Gastrocnemius medialis (tissue), 4 donors: ENCODE measurements at regions not wholly inside any gene's neighbourhood (a gene's known extent, or its start where the extent isn't known, plus 50 kb on each side); places are given as distances from the start of the nearest gene placed in this dataset.

Experiments used
- POLR2A ChIP-seq, 2 donors: fragments of 450-650 bp; IDR thresholded peaks; one replicate each; pipeline ENCODE4 v1.6.1; 2017; ENCODE audit warnings: antibody characterized with exemption in 2 of 2, mild to moderate bottlenecking in 2 of 2, moderate library complexity in 2 of 2
- TF ChIP-seq, protein P1 (sequence below), 5 experiments: fragments of 450-650 bp in 3 of 5; fragments of 200-600 bp in 2 of 5; sonication (generic) in 2 of 5; IDR thresholded peaks in 4 of 5; conservative IDR thresholded peaks in 1 of 5; 1 replicate in 4 of 5; 2 replicates in 1 of 5; pipeline ENCODE4 v1.5.1; 2016 to 2019; ENCODE audit warnings: antibody characterized with exemption in 5 of 5, mild to moderate bottlenecking in 3 of 5, moderate library complexity in 3 of 5

DNA sequence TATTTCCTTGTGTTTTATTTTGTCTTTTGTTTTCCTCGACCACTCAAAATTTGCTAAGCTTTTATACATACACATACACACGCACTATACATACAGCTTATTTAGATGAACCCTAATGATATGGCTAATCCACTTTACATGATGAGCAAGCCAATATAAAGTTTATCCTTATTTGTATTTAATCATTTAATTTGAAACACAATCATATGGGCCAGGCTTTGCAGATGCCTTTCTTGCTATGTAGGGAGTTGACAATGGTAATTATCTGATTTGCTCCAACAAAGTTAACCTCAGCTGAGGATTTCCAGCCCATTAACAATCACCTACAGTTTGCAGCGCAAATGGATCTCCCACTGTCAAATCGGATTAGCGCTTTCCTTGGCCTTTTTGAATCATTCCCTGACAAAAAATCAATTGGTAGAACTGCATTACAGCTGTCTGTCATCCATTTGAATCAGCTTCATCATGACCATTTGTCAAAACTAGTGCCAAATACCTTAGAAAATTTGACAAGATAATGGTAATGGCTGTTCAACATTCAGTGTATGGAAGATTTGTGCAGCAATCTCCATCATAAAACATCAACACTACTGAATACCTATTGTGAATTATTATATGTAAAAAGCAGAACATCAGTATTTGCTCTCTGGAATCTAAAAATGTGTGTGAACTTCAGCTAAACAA, 352.6 kb downstream of the MRPL39 start:
- TF ChIP-seq, protein P1, sequence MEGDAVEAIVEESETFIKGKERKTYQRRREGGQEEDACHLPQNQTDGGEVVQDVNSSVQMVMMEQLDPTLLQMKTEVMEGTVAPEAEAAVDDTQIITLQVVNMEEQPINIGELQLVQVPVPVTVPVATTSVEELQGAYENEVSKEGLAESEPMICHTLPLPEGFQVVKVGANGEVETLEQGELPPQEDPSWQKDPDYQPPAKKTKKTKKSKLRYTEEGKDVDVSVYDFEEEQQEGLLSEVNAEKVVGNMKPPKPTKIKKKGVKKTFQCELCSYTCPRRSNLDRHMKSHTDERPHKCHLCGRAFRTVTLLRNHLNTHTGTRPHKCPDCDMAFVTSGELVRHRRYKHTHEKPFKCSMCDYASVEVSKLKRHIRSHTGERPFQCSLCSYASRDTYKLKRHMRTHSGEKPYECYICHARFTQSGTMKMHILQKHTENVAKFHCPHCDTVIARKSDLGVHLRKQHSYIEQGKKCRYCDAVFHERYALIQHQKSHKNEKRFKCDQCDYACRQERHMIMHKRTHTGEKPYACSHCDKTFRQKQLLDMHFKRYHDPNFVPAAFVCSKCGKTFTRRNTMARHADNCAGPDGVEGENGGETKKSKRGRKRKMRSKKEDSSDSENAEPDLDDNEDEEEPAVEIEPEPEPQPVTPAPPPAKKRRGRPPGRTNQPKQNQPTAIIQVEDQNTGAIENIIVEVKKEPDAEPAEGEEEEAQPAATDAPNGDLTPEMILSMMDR (IDR thresholded peaks at IDR 0.05 in 4 of 5, conservative IDR thresholded peaks at IDR 0.05 in 1 of 5) = no peak
- no peak for TF ChIP-seq POLR2A (IDR thresholded peaks at IDR 0.05)
